Suppressor macrophage treated with lipopolysaccharide for 4 hours (primary cell): ENCODE measurements at regions not wholly inside any gene's neighbourhood (a gene's known extent, or its start where the extent isn't known, plus 50 kb on each side); places are given as distances from the start of the nearest gene placed in this dataset.
A peak's percentile ranks its signal among the peaks of the same experiment; 100 is the strongest.

Source experiments
- DNase-seq: peaks from one replicate; pipeline ENCODE4 v3.0.0-alpha.2; 2020

- no peak for DNase-seq
These were observed 843.7 kb upstream of the WWC1 start for GRCh38 chr5:167447466-167448375.

GRCh38 chr5:167448376-167448775, 843.1 kb upstream of the WWC1 start:
- no peak for DNase-seq

- no peak for DNase-seq
These were observed 840.4 kb upstream of the WWC1 start for GRCh38 chr5:167451076-167451475.

- DNase-seq, result no peak
These were observed 839.3 kb upstream of the WWC1 start for GRCh38 chr5:167452136-167452535.

- no peak for DNase-seq
These were observed 838.0 kb upstream of the WWC1 start for GRCh38 chr5:167453246-167454030.

GRCh38 chr5:167458412-167458811, 833.0 kb upstream of the WWC1 start:
- no peak for DNase-seq

- no peak for DNase-seq
These were observed 830.9 kb upstream of the WWC1 start for GRCh38 chr5:167460449-167461020.

- DNase-seq, result no peak
These were observed 827.5 kb upstream of the WWC1 start for GRCh38 chr5:167463939-167464338.

- no peak for DNase-seq
These were observed 824.5 kb upstream of the WWC1 start for GRCh38 chr5:167466992-167467391.

GRCh38 chr5:167472566-167473108, 818.8 kb upstream of the WWC1 start:
- DNase-seq, result no peak

- DNase-seq, result no peak
These were observed 813.3 kb upstream of the WWC1 start for GRCh38 chr5:167478188-167478587.

- no peak for DNase-seq
These were observed 811.7 kb upstream of the WWC1 start for GRCh38 chr5:167479779-167480178.

GRCh38 chr5:167481345-167481744, 810.1 kb upstream of the WWC1 start:
- DNase-seq, result no peak

GRCh38 chr5:167482555-167482954, 808.9 kb upstream of the WWC1 start:
- DNase-seq, result no peak

- DNase-seq, result no peak
These were observed 806.2 kb upstream of the WWC1 start for GRCh38 chr5:167485061-167485774.

- no peak for DNase-seq
These were observed 803.1 kb upstream of the WWC1 start for GRCh38 chr5:167488371-167488770.

GRCh38 chr5:167489202-167489601, 802.2 kb upstream of the WWC1 start:
- peak; percentile 19 for DNase-seq

- no peak for DNase-seq
These were observed 787.3 kb upstream of the WWC1 start for GRCh38 chr5:167503926-167504720.

- DNase-seq, result no peak
These were observed 783.8 kb upstream of the WWC1 start for GRCh38 chr5:167507463-167508233.

GRCh38 chr5:167509076-167509475, 782.4 kb upstream of the WWC1 start:
- no peak for DNase-seq

- no peak for DNase-seq
These were observed 780.2 kb upstream of the WWC1 start for GRCh38 chr5:167511276-167511675.
